ENCODE measurements at regions not wholly inside any gene's neighbourhood (a gene's known extent, or its start where the extent isn't known, plus 50 kb on each side); places are given as distances from the start of the nearest gene placed in this dataset.

- TF ChIP-seq CTCF (IDR thresholded peaks at IDR 0.05) = no peak
- no peak for TF ChIP-seq POLR2A (IDR thresholded peaks at IDR 0.05)
Measured at GRCh38 chr1:59135761-59136255, 161.1 kb upstream of the FGGY start.

Measured in uterus (tissue), 2 donors.